Ishikawa (cell line): ENCODE measurements at regions not wholly inside any gene's neighbourhood (a gene's known extent, or its start where the extent isn't known, plus 50 kb on each side); places are given as distances from the start of the nearest gene placed in this dataset.

ENCODE experiments used
- CEBPB ChIP-seq: IDR thresholded peaks from 2 replicates; pipeline ENCODE4 v1.6.1; 2012
- CREB1 ChIP-seq: IDR thresholded peaks from 2 replicates; pipeline ENCODE4 v1.6.1; 2012; ENCODE audit warnings: low read depth
- EGR1 ChIP-seq: IDR thresholded peaks from 2 replicates; pipeline ENCODE4 v1.6.1; 2012
- EP300 ChIP-seq: IDR thresholded peaks from 2 replicates; pipeline ENCODE4 v1.6.1; 2012; ENCODE audit warnings: borderline replicate concordance
- FOXM1 ChIP-seq: IDR thresholded peaks from 2 replicates; pipeline ENCODE4 v1.6.1; 2012; ENCODE audit warnings: low read depth, borderline replicate concordance
- MAX ChIP-seq: IDR thresholded peaks from 2 replicates; pipeline ENCODE4 v1.6.1; 2012
- NFIC ChIP-seq: IDR thresholded peaks from 2 replicates; pipeline ENCODE4 v1.6.1; 2012
- RAD21 ChIP-seq: IDR thresholded peaks from 2 replicates; pipeline ENCODE4 v1.6.1; 2012; ENCODE audit warnings: low read depth
- REST ChIP-seq: IDR thresholded peaks from 2 replicates; pipeline ENCODE4 v1.6.1; 2012; ENCODE audit warnings: low read depth, mild to moderate bottlenecking
- TAF1 ChIP-seq: IDR thresholded peaks from 2 replicates; pipeline ENCODE4 v1.6.1; 2012; ENCODE audit warnings: low read depth, mild to moderate bottlenecking
- TCF12 ChIP-seq: IDR thresholded peaks from 2 replicates; pipeline ENCODE4 v1.6.1; 2012; ENCODE audit warnings: low read depth
- TEAD4 ChIP-seq: IDR thresholded peaks from 2 replicates; pipeline ENCODE4 v1.6.1; 2012
- USF1 ChIP-seq: IDR thresholded peaks from 2 replicates; pipeline ENCODE4 v1.6.1; 2012
- YY1 ChIP-seq: IDR thresholded peaks from 2 replicates; pipeline ENCODE4 v1.6.1; 2012; ENCODE audit warnings: low read depth
- ZBTB7A ChIP-seq: IDR thresholded peaks from 2 replicates; pipeline ENCODE4 v1.6.1; 2012; ENCODE audit warnings: low read depth

DNA sequence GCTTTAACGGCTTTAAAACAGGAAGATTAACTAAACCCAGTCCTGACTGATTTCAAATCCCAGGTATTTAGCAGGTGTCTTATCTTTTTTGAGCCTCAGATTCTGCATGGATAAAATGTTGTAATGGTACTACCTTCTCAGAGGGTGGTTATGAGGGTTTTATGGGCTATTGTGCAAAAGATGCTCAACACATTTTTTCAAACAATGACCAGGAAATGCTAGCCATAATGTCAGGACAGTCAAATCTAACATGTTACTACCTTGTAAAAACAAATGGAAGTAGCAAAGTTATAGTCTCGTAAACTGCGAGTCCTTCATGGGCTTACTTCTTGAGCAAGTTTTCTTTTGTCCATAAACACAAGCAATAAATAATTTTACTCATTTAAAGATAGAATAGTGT lies 162.1 kb upstream of the TFPI start:
- no peak for TF ChIP-seq MAX
- no peak for TF ChIP-seq EP300
- TF ChIP-seq USF1, result no peak
- TF ChIP-seq TCF12, result no peak
- no peak for TF ChIP-seq NFIC
- TF ChIP-seq RAD21, result no peak
- TF ChIP-seq CEBPB, result no peak
- TF ChIP-seq ZBTB7A, result no peak
- no peak for TF ChIP-seq EGR1
- TF ChIP-seq TEAD4, result no peak
- no peak for TF ChIP-seq CREB1
- TF ChIP-seq FOXM1, result no peak
- no peak for TF ChIP-seq REST
- TF ChIP-seq TAF1, result no peak
- no peak for TF ChIP-seq YY1

DNA sequence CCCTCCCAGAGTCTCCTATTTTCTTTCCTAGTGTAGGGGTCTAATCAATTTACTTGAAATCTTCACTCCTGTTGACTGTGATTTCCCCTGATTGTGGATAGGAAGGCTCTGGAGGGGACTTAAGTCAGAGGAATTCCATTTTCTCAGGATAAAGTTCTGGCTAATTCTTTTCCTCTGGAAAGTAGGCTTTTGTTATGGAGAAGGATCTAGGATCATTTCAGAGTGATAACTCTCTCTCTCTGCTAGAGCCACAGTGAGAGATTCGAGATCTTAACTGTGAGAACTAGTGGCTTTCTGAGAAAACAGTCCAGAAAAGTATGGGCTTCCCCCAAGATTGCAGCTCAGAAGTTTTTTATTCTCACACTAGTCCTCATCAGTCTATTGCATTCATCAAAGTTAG lies 163.9 kb upstream of the TFPI start:
- TF ChIP-seq EP300, result no peak
- no peak for TF ChIP-seq FOXM1
- no peak for TF ChIP-seq USF1
- no peak for TF ChIP-seq MAX
- no peak for TF ChIP-seq RAD21
- no peak for TF ChIP-seq EGR1

- no peak for TF ChIP-seq RAD21
- TF ChIP-seq MAX, result no peak
- TF ChIP-seq ZBTB7A, result no peak
- TF ChIP-seq FOXM1, result no peak
- TF ChIP-seq TAF1, result no peak
- no peak for TF ChIP-seq CEBPB
- no peak for TF ChIP-seq USF1
- no peak for TF ChIP-seq TEAD4
- TF ChIP-seq REST, result no peak
- no peak for TF ChIP-seq EGR1
- no peak for TF ChIP-seq YY1
- TF ChIP-seq NFIC, result no peak
Measured at GRCh38 chr2:187719510-187719909, 165.3 kb upstream of the TFPI start.

DNA sequence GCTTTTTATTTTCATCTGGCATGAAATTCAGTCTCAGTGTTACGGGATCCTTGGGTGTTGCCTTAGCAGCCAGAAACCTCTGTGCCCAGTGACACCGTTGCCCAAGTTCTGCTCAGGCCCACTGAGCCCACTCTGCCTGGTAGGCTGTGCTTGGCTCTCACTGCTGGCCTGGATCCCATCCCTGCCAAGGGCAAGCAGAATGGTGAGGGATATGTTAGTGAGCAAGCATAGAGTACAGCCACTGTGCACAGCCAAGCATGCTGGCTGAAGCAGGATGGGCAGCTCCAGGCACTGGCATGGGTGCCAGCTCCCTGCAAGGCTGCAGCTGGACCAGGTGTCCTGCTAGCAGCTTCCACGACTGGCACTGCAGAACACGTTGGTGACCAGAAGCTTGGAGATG lies 194.7 kb upstream of the TFPI start:
- TF ChIP-seq TEAD4 (no peak), CEBPB (no peak), TCF12 (no peak), USF1 (no peak), YY1 (no peak), TAF1 (no peak), EP300 (no peak)

DNA sequence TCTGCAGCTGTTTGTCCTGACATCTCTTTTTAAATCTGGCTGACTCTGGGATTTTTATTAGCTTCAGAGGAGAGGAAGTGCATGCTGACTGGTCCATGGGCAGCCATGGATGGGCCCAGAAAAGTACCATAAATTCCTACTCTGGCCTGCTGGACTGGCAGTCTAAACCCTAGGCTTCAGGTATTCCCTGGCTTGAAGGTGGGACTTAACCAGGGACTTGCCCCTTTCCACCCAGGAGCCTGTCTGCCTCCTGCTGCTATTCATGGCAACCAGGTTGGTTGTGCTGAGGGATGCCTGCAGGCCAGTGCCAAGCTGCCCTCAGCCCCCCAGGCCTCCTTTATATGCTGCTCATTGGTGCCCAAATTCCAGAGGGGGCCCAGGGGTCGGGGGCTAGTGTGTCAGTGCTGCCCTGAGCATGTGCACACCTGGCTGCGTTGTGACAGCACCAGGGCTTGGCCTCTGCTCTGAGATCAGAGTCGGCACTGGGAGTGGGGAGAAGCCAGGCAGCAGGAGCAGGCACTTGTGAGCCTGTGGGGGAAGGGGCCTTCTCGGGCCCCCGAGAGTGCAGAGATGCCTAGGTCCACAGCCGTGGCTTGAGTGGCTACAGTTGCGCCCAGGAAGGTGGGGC lies 195.7 kb upstream of the TFPI start:
- TF ChIP-seq MAX (no peak), YY1 (no peak), TAF1 (no peak), EGR1 (no peak), NFIC (no peak), EP300 (no peak), FOXM1 (no peak), USF1 (no peak), TCF12 (no peak), CREB1 (no peak), TEAD4 (no peak), REST (no peak), ZBTB7A (no peak), RAD21 (no peak), CEBPB (no peak)
